ENCODE measurements at regions not wholly inside any gene's neighbourhood (a gene's known extent, or its start where the extent isn't known, plus 50 kb on each side); places are given as distances from the start of the nearest gene placed in this dataset.

DNA sequence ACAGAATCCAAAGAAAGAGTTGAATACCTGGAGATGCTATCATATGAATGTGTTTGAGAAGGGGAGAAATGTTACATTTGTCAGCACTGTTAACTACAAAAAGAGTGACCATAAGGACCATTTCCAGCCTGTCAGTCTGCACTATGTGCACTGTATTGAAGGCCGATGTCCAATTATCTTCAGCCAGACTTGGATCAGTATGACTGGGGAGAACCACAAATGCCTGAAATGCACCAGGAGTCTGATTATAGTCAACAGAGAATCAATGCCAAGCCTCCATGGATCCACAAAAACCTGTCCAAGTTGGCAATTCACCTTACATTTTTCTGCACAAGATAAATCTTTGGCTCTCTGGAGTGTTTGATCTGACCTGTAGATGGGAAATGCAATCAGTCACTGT is 697.5 kb upstream of the SGCG start:
- no peaks in the 10 kb centered on the region for H3K23me2 ChIP-seq (ENCODE audit: insufficient read length, low read depth, low read length, poor library complexity, severe bottlenecking)
- H2BK12ac ChIP-seq (ENCODE audit: insufficient read length, low read depth, low read length) = no peak overlapping the region
- no peak overlapping the region for H2AK5ac ChIP-seq (ENCODE audit: insufficient read length, low read length)
- no peak overlapping the region for H3K56ac ChIP-seq (ENCODE audit: insufficient read length, low read depth, low read length)
- no peak overlapping the region for H3K4me3 Mint-ChIP-seq
- H3K27me3 Mint-ChIP-seq (ENCODE audit: low read depth) = no peaks in the 10 kb centered on the region
- H3K4me2 ChIP-seq (ENCODE audit: insufficient read depth, insufficient read length, low read length) = no peak overlapping the region
- no peak overlapping the region for H3K18ac ChIP-seq (ENCODE audit: insufficient read length, low read depth, low read length)
- WGBS (ENCODE audit: extremely low coverage, insufficient read length, low lambda C conversion rate) = no CpG with 5 or more reads among the region's 1 CpG
- H3K27me3 ChIP-seq (ENCODE audit: insufficient read depth, low read length) = no peaks in the 10 kb centered on the region
- no peak overlapping the region for H2BK5ac ChIP-seq (ENCODE audit: insufficient read length, low read length)
- H2BK120ac ChIP-seq (ENCODE audit: low read depth, low read length, poor library complexity, severe bottlenecking) = no peak overlapping the region
- H3K4ac ChIP-seq (ENCODE audit: low read depth, low read length) = no peak overlapping the region
- H4K8ac ChIP-seq (replicated peaks; ENCODE audit: insufficient read length, low read depth, low read length) = no peak overlapping the region
- H3K4me1 Mint-ChIP-seq = no peaks in the 10 kb centered on the region
- H4K20me1 ChIP-seq (ENCODE audit: control insufficient read depth, insufficient read depth, insufficient read length) = no peaks in the 10 kb centered on the region
- no peaks in the 10 kb centered on the region for H3K36me3 Mint-ChIP-seq (ENCODE audit: insufficient read depth in 1 of 3, low read depth in 3 of 3)
- H2BK15ac ChIP-seq (ENCODE audit: low read depth, low read length) = no peak overlapping the region
- H3K9me3 Mint-ChIP-seq = peaks cover 2 to 4% of the 10 kb centered on the region in 2 experiments; a peak in 3 of 5 replicates
- no peak overlapping the region for H4K91ac ChIP-seq (ENCODE audit: insufficient read length, low read depth, low read length)
- no peak overlapping the region for H3K27ac Mint-ChIP-seq
- H3K23ac ChIP-seq (ENCODE audit: insufficient read length, low read depth, low read length) = no peak overlapping the region
- no peak for DNase-seq
- no peaks in the 10 kb centered on the region for H3K4me1 ChIP-seq (ENCODE audit: insufficient read depth, low read length)
- H3T11ph ChIP-seq (ENCODE audit: low read length) = no peak overlapping the region
- H3K9me3 ChIP-seq (ENCODE audit: control insufficient read depth, low read depth, low read length) = no peaks in the 10 kb centered on the region
- H2BK20ac ChIP-seq (ENCODE audit: low read depth, low read length, poor library complexity, severe bottlenecking) = no peak overlapping the region
- no peak overlapping the region for H2AFZ ChIP-seq (ENCODE audit: low read length)
- no peaks in the 10 kb centered on the region for H3K79me2 ChIP-seq (ENCODE audit: insufficient read depth, low read length)
- TF ChIP-seq, protein P1, sequence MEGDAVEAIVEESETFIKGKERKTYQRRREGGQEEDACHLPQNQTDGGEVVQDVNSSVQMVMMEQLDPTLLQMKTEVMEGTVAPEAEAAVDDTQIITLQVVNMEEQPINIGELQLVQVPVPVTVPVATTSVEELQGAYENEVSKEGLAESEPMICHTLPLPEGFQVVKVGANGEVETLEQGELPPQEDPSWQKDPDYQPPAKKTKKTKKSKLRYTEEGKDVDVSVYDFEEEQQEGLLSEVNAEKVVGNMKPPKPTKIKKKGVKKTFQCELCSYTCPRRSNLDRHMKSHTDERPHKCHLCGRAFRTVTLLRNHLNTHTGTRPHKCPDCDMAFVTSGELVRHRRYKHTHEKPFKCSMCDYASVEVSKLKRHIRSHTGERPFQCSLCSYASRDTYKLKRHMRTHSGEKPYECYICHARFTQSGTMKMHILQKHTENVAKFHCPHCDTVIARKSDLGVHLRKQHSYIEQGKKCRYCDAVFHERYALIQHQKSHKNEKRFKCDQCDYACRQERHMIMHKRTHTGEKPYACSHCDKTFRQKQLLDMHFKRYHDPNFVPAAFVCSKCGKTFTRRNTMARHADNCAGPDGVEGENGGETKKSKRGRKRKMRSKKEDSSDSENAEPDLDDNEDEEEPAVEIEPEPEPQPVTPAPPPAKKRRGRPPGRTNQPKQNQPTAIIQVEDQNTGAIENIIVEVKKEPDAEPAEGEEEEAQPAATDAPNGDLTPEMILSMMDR (conservative IDR thresholded peaks at IDR 0.05) = no peak
- no peak overlapping the region for H3K9ac ChIP-seq (ENCODE audit: extremely low read depth, insufficient read length, low read length)
- no peak overlapping the region for H4K5ac ChIP-seq (ENCODE audit: insufficient read length, low read depth, low read length)
- no peak overlapping the region for H3K14ac ChIP-seq (ENCODE audit: insufficient read depth, low read length)
- H3K27ac ChIP-seq (ENCODE audit: insufficient read length, low read depth, low read length) = no peak overlapping the region
- H3K79me1 ChIP-seq (ENCODE audit: insufficient read depth, low read depth, low read length, poor library complexity, severe bottlenecking) = no peaks in the 10 kb centered on the region
